ENCODE measurements at regions not wholly inside any gene's neighbourhood (a gene's known extent, or its start where the extent isn't known, plus 50 kb on each side); places are given as distances from the start of the nearest gene placed in this dataset.

DNA sequence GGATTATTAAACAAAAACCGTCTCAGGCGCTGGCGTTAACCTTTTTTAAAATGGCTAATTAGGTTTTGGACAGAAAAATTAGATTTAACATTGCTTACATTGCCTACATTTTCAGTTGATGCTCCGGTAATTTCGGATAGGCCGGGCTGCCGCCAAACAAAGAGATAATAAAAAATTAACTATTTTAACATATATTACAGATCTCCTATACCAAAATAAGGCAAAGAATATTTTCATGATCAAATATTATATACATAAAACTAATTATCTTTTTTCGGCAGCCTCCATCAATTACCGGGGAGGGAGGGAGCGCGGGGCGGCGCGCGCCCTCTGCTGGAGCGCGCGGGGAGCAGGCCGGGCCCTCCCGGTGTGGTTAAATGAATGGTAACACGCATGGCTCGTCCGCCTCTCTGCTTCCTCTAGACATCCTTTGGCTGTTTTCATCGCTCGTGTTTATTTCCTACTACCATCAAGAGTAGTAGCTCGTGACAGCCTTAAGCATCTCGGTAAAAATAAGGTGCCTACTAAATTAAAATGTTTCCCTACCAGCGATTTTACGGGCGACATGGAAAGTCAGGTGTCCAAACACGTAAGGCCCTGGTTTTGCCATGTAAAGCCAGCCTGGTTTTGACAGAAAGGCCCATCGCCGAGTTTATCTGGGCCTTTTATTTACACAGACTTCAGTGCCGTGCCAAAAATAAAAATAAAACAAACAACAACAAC lies 52.4 kb upstream of the TMEM33 start:
- TF ChIP-seq, protein P1, sequence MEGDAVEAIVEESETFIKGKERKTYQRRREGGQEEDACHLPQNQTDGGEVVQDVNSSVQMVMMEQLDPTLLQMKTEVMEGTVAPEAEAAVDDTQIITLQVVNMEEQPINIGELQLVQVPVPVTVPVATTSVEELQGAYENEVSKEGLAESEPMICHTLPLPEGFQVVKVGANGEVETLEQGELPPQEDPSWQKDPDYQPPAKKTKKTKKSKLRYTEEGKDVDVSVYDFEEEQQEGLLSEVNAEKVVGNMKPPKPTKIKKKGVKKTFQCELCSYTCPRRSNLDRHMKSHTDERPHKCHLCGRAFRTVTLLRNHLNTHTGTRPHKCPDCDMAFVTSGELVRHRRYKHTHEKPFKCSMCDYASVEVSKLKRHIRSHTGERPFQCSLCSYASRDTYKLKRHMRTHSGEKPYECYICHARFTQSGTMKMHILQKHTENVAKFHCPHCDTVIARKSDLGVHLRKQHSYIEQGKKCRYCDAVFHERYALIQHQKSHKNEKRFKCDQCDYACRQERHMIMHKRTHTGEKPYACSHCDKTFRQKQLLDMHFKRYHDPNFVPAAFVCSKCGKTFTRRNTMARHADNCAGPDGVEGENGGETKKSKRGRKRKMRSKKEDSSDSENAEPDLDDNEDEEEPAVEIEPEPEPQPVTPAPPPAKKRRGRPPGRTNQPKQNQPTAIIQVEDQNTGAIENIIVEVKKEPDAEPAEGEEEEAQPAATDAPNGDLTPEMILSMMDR (IDR thresholded peaks at IDR 0.05): peak; percentile 16 to 72 (median 44)
- TF ChIP-seq POLR2A (IDR thresholded peaks at IDR 0.05): no peak
